ENCODE measurements at regions not wholly inside any gene's neighbourhood (a gene's known extent, or its start where the extent isn't known, plus 50 kb on each side); places are given as distances from the start of the nearest gene placed in this dataset.

DNA sequence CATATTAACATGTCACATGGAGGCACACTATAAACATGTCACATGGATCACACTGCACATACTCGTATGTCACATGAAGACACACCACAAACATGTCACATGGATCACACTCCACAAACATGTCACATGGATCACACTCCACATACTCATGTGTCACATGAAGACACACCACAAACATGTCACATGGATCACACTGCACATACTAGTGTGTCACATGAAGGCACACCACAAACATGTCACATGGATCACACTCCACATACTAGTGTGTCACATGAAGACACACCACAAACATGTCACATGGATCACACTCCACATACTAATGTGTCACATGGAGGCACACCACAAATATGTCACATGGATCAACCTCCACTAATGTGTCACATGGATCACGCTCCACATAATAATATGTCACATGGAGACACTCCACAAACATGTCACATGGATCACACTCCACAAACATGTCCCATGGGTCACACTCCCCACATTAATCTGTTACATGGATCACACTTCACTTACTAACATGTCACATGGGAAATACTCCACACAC, 195.6 kb upstream of the PFKP start:
- TF ChIP-seq, protein P1, sequence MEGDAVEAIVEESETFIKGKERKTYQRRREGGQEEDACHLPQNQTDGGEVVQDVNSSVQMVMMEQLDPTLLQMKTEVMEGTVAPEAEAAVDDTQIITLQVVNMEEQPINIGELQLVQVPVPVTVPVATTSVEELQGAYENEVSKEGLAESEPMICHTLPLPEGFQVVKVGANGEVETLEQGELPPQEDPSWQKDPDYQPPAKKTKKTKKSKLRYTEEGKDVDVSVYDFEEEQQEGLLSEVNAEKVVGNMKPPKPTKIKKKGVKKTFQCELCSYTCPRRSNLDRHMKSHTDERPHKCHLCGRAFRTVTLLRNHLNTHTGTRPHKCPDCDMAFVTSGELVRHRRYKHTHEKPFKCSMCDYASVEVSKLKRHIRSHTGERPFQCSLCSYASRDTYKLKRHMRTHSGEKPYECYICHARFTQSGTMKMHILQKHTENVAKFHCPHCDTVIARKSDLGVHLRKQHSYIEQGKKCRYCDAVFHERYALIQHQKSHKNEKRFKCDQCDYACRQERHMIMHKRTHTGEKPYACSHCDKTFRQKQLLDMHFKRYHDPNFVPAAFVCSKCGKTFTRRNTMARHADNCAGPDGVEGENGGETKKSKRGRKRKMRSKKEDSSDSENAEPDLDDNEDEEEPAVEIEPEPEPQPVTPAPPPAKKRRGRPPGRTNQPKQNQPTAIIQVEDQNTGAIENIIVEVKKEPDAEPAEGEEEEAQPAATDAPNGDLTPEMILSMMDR (IDR thresholded peaks at IDR 0.05; ENCODE audit: extremely low read depth, missing control alignments), result no peak

DNA sequence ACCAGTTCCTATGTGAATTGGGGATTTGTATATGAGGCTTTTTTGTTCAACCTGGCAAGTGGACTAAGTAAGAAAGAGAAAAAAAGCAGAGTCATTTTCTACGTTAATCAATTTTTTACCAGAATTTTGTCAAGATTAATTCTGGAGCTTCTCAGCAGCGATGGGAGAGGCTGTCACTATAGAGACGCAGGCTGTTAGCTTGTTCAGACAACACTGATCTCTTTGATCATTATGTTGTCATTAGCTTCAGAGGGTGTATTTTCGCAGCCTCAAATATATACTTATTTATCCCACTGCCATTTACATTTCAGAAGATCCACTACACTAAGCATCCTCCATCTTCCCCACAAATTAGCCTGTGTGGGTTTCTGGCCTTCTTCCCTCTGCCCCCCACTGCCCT, 196.7 kb upstream of the PFKP start:
- TF ChIP-seq, protein P1 (IDR thresholded peaks at IDR 0.05; ENCODE audit: extremely low read depth, missing control alignments), result no peak
- DNase-seq (ENCODE audit: low spot score), result no peak

More for the DNA sequence above, 195.6 kb upstream of the PFKP start:
- DNase-seq (ENCODE audit: low spot score), result no peak

DNA sequence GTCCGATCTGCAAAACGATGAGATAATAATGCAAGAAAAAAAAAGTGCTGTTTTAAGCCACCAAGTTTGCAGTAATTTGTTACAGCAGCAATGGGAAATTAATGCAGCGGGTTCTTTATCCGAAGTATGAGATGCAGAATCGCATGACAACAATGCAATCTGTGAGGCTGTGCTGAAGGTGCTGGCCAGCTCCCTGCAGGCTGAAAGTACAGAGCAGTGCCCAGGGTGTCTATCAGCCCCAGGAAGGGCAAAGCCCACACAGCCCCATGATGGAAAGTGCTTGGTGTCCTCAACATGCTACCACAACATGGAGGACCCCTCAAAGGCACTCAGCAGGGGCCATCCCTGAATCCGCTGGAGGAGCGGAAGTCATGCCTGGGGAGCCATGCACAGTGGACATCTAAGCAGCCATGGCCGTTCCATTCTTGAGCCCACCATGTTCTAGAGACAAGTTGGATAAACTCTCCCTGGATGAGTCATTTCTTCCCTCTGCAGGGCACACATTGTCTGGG, 199.5 kb upstream of the PFKP start:
- TF ChIP-seq, protein P1 (IDR thresholded peaks at IDR 0.05; ENCODE audit: extremely low read depth, missing control alignments), result no peak
- no peak for DNase-seq (ENCODE audit: low spot score)

DNA sequence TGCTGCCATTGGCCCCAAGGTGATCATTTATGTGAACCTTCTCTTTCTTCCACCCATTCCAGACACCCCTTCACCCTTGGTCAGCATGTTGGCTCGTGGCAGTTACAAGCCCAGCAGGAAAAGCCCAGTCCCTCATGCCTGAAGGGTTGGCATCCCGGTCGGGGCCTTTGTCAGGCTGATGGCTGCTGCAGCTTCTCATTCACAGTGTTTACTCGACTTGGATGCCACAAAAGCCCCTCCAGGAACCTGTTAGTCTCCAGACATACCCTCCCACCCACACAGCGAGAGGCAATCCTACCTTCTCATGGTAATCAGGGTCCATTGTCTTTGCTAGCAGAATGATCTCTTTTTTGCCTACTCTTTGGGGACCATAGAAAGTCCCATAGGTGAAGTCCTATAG, 200.8 kb upstream of the PFKP start:
- TF ChIP-seq, protein P1 (IDR thresholded peaks at IDR 0.05; ENCODE audit: extremely low read depth, missing control alignments), result no peak
- DNase-seq (ENCODE audit: low spot score), result no peak

DNA sequence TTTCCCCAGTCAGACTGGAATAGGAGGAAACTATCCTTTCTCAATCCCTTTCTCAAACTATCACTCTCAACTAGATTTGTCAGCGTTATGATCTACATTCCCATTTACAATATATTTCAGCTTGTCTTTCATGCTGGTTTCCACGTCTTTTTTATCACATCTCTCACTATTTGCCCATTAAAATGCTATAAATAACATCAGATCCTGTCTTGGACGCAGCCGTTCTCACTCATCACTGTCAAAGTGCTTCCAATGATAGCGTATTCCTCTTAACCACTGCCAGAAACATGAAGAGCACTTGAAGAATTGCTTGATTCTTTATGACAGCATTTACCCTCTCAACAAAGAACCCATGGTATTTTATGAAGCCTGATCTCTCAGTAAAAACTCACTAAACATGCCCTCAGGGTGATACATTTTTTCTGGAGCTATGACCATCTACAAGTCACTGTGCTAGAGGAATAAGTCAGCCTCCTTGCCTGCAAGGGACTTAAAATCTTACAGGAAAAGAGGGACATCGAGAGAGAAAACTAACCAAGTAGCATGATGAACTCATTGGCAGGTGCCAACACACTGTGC, 205.6 kb upstream of the PFKP start:
- DNase-seq (ENCODE audit: low spot score), result no peak
- TF ChIP-seq, protein P1 (IDR thresholded peaks at IDR 0.05; ENCODE audit: extremely low read depth, missing control alignments), result no peak

DNA sequence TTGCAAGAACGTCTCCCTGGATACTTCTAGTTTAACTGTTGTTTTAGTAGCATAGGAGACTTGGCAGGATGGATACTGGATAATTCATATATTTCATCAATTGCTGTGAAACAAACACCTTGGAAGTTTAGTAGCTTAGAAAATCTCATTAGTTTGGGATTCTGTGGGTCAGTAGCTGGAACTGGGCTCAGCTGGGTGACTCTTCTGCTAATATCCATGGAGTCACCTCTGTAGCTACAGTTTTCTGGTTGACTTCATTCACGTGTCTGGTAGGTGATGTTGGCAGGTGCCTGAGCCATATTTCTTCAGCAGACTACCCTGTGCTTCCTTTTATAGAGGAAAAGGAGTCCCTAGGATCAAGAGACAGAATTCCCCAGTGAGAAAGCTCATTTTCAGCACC, 208.9 kb upstream of the PFKP start:
- TF ChIP-seq, protein P1 (IDR thresholded peaks at IDR 0.05; ENCODE audit: extremely low read depth, missing control alignments), result no peak
- DNase-seq (ENCODE audit: low spot score), result no peak

DNA sequence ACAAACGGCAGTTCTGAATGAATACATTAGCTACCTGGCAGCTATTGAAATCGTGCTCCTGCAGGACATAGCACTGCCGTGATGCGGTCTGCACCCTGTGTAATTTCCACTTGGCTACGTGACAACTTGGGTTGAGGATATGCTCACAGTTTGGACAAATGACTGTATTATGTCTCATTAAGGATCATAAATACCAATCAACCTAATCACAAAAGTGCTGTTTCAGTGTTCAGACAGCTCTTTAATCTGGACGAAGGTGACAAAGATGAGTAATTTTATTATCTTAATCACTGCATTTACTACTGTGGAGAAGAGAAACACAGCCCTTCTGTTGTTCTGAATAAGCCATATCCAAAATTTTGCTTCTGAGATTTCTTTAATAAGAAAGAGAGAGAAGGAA, 210.8 kb upstream of the PFKP start:
- TF ChIP-seq, protein P1 (IDR thresholded peaks at IDR 0.05; ENCODE audit: extremely low read depth, missing control alignments), result no peak
- no peak for DNase-seq (ENCODE audit: low spot score)

Measured in GM20000 (cell line).